MM.1S (cell line): ENCODE measurements at regions not wholly inside any gene's neighbourhood (a gene's known extent, or its start where the extent isn't known, plus 50 kb on each side); places are given as distances from the start of the nearest gene placed in this dataset.

Experiments used
- DNase-seq: peaks from one replicate; pipeline ENCODE4 v3.0.0-alpha.2; 2015
- H2AFZ ChIP-seq: fragments of 300-600 bp; sonication (generic); 2 replicates; pipeline ENCODE4 v1.6.0; 2016; ENCODE audit warnings: antibody characterized with exemption, low read length
- H3F3A ChIP-seq: fragments of 300-600 bp; sonication (generic); 2 replicates; pipeline ENCODE4 v1.6.1; 2016; ENCODE audit warnings: mild to moderate bottlenecking, antibody characterized with exemption, low read length, moderate library complexity, mixed read lengths; ENCODE audit not compliant: insufficient read depth
- H3K27ac ChIP-seq: fragments of 300-600 bp; sonication (generic); 2 replicates; pipeline ENCODE4 v1.5.1; 2016; ENCODE audit warnings: mild to moderate bottlenecking, low read length
- H3K27me3 ChIP-seq: fragments of 300-600 bp; sonication (generic); replicated peaks from 2 replicates; pipeline ENCODE4 v1.6.0; 2016; ENCODE audit warnings: low read length; ENCODE audit not compliant: insufficient read depth
- H3K36me3 ChIP-seq: fragments of 300-600 bp; sonication (generic); replicated peaks from 2 replicates; pipeline ENCODE4 v1.6.1; 2016; ENCODE audit warnings: mild to moderate bottlenecking, low read length, mixed read lengths; ENCODE audit not compliant: insufficient read depth
- H3K4me1 ChIP-seq: fragments of 300-600 bp; sonication (generic); 2 replicates; pipeline ENCODE4 v1.6.1; 2016; ENCODE audit warnings: low read length, mixed read lengths
- H3K4me2 ChIP-seq: fragments of 300-600 bp; sonication (generic); 2 replicates; pipeline ENCODE4 v1.6.0; 2016; ENCODE audit warnings: low read depth, low read length
- H3K4me3 ChIP-seq: fragments of 300-600 bp; sonication (generic); 2 replicates; pipeline ENCODE4 v1.5.1; 2016; ENCODE audit warnings: low read length, mixed read lengths
- H3K79me2 ChIP-seq: fragments of 300-600 bp; sonication (generic); 2 replicates; pipeline ENCODE4 v1.6.1; 2016; ENCODE audit warnings: mixed run types, low read length, mixed read lengths
- H3K9ac ChIP-seq: fragments of 300-600 bp; sonication (generic); 2 replicates; pipeline ENCODE4 v1.6.1; 2016; ENCODE audit warnings: low read length, mixed read lengths
- H3K9me2 ChIP-seq: fragments of 300-600 bp; sonication (generic); replicated peaks from 2 replicates; pipeline ENCODE4 v1.6.1; 2016; ENCODE audit warnings: mild to moderate bottlenecking, low read length, mixed read lengths; ENCODE audit not compliant: insufficient read depth
- H3K9me3 ChIP-seq: fragments of 300-600 bp; sonication (generic); replicated peaks from 2 replicates; pipeline ENCODE4 v1.6.1; 2016; ENCODE audit warnings: mild to moderate bottlenecking, low read length, mixed read lengths; ENCODE audit not compliant: insufficient read depth
- H4K20me1 ChIP-seq: fragments of 300-600 bp; sonication (generic); 2 replicates; pipeline ENCODE4 v1.6.1; 2016; ENCODE audit warnings: mild to moderate bottlenecking, low read length, moderate library complexity, mixed read lengths; ENCODE audit not compliant: insufficient read depth
- CTCF ChIP-seq: fragments of 300-600 bp; sonication (generic); IDR thresholded peaks from 2 replicates; pipeline ENCODE4 v1.5.1; 2016; ENCODE audit warnings: antibody characterized with exemption, low read length, mixed read lengths
- EZH2 ChIP-seq: fragments of 300-600 bp; sonication (generic); optimal IDR thresholded peaks from 2 replicates; pipeline ENCODE3; 2017; ENCODE audit warnings: low read depth, mild to moderate bottlenecking, antibody characterized with exemption, low read length, mixed read lengths
- EZH2phosphoT487 ChIP-seq: fragments of 300-600 bp; sonication (generic); IDR thresholded peaks from 2 replicates; pipeline ENCODE4 v1.6.1; 2018; ENCODE audit warnings: antibody characterized with exemption, low read length

GRCh38 chr9:86713470-86713869, 233.8 kb downstream of the GAS1 start:
- Histone ChIP-seq H3K27me3 (no peaks in the 10 kb centered on the region), H3K9me2 (no peaks in the 10 kb centered on the region), H4K20me1 (no peaks in the 10 kb centered on the region), H3K4me2 (no peak overlapping the region), H3K9ac (no peak overlapping the region), H3K36me3 (no peaks in the 10 kb centered on the region), H3F3A (no peaks in the 10 kb centered on the region), H3K9me3 (no peaks in the 10 kb centered on the region), H3K4me3 (no peak overlapping the region), H2AFZ (no peak overlapping the region), H3K79me2 (no peaks in the 10 kb centered on the region), H3K4me1 (no peaks in the 10 kb centered on the region), H3K27ac (no peak overlapping the region)
- no peak for DNase-seq
- TF ChIP-seq EZH2 (no peak), EZH2phosphoT487 (no peak), CTCF (no peak)

DNA sequence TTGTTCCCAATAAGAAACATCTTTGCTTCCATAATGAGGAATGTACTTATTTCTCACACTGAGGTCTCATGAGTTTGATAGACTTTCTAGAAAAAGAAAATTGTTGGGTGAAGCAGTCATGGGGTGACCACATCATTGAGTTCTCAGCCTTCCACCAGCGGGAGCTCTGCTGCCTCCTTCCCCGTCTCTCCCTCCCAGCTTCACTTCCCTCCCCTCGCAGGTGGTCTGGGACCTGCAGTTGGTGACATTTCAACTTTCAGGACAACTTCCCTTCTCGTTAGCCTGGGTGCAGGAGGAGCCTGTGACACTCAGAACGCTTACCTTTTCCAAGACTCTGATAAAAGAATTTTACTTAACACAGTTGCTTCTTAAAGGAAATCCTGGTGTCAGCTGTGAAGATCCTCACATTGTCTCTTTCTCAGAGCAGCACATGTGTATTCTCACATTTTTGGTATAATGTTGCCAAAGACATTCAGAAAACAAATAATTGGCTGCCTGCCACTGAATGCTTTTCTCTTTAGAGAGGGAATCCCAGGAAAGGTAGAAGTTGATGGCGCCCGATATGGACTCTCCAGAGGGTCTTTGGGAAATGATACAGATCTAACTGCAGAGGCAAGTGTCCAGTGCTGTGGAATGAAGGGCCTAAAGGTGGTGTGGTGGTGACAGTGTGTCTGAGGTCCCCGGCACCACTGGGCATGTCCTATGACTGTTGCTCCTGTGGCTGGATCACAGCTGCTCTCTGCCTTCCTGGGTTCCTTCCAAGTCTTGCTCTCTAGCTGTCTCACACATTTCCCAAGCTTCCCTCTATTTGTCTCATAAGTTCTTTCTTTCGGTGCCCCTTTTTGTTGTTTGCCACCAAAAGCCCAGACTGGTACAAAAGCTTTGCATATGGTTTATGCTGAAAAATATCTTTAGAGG, 238.1 kb downstream of the GAS1 start:
- Histone ChIP-seq H3K4me3 (no peak overlapping the region), H3K27me3 (no peaks in the 10 kb centered on the region), H2AFZ (no peak overlapping the region), H3K27ac (no peak overlapping the region), H3K9me2 (no peaks in the 10 kb centered on the region), H4K20me1 (no peaks in the 10 kb centered on the region), H3K4me1 (no peaks in the 10 kb centered on the region), H3K4me2 (no peak overlapping the region), H3K79me2 (no peaks in the 10 kb centered on the region), H3F3A (no peaks in the 10 kb centered on the region), H3K9ac (no peak overlapping the region), H3K36me3 (no peaks in the 10 kb centered on the region), H3K9me3 (no peaks in the 10 kb centered on the region)
- TF ChIP-seq CTCF (no peak), EZH2 (no peak), EZH2phosphoT487 (no peak)
- no peak for DNase-seq

DNA sequence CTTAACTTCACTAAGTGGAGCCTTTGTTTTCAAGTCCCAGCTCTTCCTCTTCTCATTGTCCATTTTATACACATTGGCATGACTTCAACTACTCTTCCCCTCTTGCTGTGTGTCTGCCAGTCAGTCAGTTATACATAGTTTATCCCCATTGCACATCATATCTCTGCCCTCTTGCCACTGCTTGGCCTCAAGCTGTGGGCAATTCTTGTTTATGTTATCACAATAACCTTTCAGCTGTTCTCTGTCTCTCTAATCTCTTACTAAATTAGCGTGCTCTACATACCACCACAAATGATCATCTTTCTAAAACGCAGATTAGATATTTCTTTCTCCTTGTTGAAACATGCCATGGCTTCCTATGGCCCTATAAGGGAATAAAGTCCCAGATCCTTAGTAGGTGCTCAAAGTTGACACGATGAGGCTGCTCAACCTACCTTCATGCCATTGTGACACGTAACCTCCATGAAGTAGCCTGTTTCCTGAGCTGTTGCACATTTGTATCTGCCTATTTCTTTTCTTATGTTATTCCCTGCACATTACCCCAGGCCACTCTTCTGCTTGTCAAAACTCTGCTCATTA, 239.3 kb downstream of the GAS1 start:
- no peak for DNase-seq
- Histone ChIP-seq H3K36me3 (no peaks in the 10 kb centered on the region), H3K4me3 (no peak overlapping the region), H3K4me1 (no peaks in the 10 kb centered on the region), H3K4me2 (no peak overlapping the region), H3K9me3 (no peaks in the 10 kb centered on the region), H3K27ac (no peak overlapping the region), H3K27me3 (no peaks in the 10 kb centered on the region), H4K20me1 (no peaks in the 10 kb centered on the region), H2AFZ (no peak overlapping the region), H3F3A (no peaks in the 10 kb centered on the region), H3K79me2 (no peaks in the 10 kb centered on the region), H3K9ac (no peak overlapping the region), H3K9me2 (no peaks in the 10 kb centered on the region)
- TF ChIP-seq CTCF (no peak), EZH2phosphoT487 (no peak), EZH2 (no peak)
